Subcutaneous abdominal adipose tissue (tissue), 5 donors: ENCODE measurements at regions not wholly inside any gene's neighbourhood (a gene's known extent, or its start where the extent isn't known, plus 50 kb on each side); places are given as distances from the start of the nearest gene placed in this dataset.

Experiments
- H3K27ac ChIP-seq: one replicate; pipeline ENCODE4 v1.7.0; 2013; ENCODE audit warnings: low read depth, mild to moderate bottlenecking, inconsistent platforms, low read length, moderate library complexity
- H3K27me3 ChIP-seq, 5 donors: one replicate each; pipeline ENCODE4 v1.7.0; 2013; ENCODE audit warnings: low read length in 5 of 5, inconsistent platforms in 1 of 5; ENCODE audit not compliant: control insufficient read depth in 5 of 5, insufficient read depth in 4 of 5
- H3K36me3 ChIP-seq, 5 donors: one replicate each; pipeline ENCODE4 v1.7.0; 2013; ENCODE audit warnings: low read length in 5 of 5; ENCODE audit not compliant: control insufficient read depth in 5 of 5, insufficient read depth in 5 of 5
- H3K4me1 ChIP-seq, 5 donors: one replicate each; pipeline ENCODE4 v1.7.0; 2013; ENCODE audit warnings: low read length in 5 of 5, mild to moderate bottlenecking in 3 of 5, moderate library complexity in 1 of 5; ENCODE audit not compliant: control insufficient read depth in 5 of 5, insufficient read depth in 5 of 5
- H3K4me3 ChIP-seq, 5 donors: one replicate each; pipeline ENCODE4 v1.7.0; 2013; ENCODE audit warnings: low read length in 5 of 5, low read depth in 1 of 5
- H3K9ac ChIP-seq, 5 donors: one replicate each; pipeline ENCODE4 v1.7.0; 2013; ENCODE audit warnings: low read length in 5 of 5, mild to moderate bottlenecking in 4 of 5, moderate library complexity in 3 of 5
- H3K9me3 ChIP-seq, 5 donors: one replicate each; pipeline ENCODE4 v1.7.0; 2013; ENCODE audit warnings: low read length in 5 of 5; ENCODE audit not compliant: control insufficient read depth in 5 of 5
- donor health status: healthy.
- donor health status: healthy.
- donor health status: healthy.
- donor health status: healthy.
- donor health status: healthy.

DNA sequence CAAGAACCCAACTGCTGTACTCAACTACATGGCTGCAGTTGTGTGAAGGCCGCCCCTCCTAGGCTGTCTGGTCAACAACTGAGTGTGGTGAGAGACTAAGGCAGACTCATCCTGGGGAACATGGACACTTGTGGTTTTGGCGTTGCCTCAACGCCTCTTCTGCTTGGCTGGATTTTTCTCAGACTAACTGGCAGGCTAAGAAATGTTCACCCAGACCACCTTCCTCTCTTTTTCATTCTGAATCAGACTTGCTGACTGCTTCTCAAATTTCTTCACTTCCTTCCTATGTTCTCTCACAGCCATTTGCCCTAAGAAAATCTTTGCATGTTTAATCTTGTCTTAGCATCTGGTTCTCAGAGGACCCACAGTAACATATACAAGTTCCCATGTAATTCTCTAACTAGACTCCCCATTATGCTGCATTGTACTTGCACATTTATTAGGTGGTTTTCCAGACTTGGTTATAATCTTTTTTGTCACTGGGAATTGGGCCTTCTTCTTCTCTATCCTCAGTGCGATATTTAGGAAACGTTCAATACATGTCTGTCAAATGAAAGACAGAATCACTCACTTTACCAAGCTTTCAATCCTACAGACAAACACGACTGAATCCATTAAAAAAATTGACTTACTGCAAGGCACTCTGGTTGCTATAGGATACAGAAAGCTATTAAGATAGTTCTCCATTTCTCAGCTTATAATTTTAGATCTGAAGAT lies 327.6 kb downstream of the CCER1 start:
- Histone ChIP-seq H3K4me1 (no peaks in the 10 kb centered on the region), H3K27ac (no peak overlapping the region), H3K9me3 (no peaks in the 10 kb centered on the region), H3K27me3 (no peaks in the 10 kb centered on the region), H3K9ac (no peak overlapping the region), H3K36me3 (no peaks in the 10 kb centered on the region), H3K4me3 (no peak overlapping the region)

DNA sequence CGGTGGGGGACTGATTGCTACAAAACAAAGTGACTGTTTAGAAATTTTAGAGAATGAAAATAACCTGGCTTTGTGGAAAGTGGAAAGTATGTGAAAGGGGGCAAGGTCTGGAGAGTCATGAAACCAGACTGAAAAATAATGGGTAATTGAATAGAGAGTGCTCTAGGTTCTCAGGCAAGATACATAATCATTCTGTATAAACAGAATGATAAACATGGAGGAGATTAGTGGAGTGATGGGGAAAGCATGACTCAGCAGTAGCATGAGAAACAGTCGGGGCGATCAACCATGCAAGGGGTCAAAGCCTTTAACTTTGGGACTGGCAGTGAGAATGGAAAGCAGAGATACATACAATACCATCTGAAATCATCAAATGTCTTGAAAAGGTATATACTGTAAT lies 332.5 kb downstream of the CCER1 start:
- no peaks in the 10 kb centered on the region for H3K9me3 ChIP-seq
- no peaks in the 10 kb centered on the region for H3K36me3 ChIP-seq
- H3K27me3 ChIP-seq = no peaks in the 10 kb centered on the region
- H3K4me1 ChIP-seq = peaks cover 0 to 4% (median 0%) of the 10 kb centered on the region in 5 donors
- H3K9ac ChIP-seq = no peak overlapping the region
- no peak overlapping the region for H3K27ac ChIP-seq
- no peak overlapping the region for H3K4me3 ChIP-seq

DNA sequence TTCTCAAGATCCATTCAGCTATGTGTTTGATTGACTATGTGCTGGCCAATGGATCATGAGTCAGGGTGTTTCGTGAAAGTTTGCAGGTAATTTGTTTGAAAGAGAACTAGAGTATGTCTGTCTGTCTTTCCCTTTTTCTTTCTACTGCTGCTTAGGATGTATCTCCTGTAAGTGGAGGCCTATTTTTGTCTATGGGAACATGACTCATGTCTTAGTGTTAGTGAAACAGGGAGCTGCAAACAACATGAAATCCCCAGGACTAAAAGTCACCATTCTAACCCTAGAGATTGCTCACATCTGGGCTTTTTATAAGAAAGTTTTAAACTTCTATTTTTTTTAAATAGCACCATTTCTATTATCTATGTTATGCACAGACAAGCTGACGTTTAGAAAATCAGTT lies 333.0 kb downstream of the CCER1 start:
- no peaks in the 10 kb centered on the region for H3K9me3 ChIP-seq
- H3K4me3 ChIP-seq = no peak overlapping the region
- no peak overlapping the region for H3K27ac ChIP-seq
- H3K36me3 ChIP-seq = no peaks in the 10 kb centered on the region
- H3K4me1 ChIP-seq = peaks cover 0 to 4% (median 0%) of the 10 kb centered on the region in 5 donors
- H3K27me3 ChIP-seq = no peaks in the 10 kb centered on the region
- H3K9ac ChIP-seq = no peak overlapping the region

DNA sequence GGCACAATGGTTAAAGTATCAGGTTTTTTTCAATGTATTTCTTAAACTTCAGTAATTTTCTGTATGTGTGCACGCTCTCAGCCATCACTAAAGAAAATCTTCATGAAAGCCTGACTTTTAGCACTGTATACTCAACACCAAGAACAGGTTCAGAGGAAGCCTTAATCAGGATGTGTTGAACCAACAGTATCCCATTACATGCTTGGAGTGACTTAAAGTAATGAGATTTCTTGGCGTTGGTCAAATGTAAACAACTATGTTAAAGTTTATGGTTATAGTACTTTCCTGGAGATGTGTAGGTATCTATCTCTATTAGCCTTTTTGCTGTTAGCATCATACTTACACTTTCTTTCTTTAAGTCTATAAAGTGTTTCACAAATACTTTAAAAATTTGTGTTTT lies 335.0 kb downstream of the CCER1 start:
- H3K9ac ChIP-seq = no peak overlapping the region
- no peaks in the 10 kb centered on the region for H3K36me3 ChIP-seq
- no peaks in the 10 kb centered on the region for H3K9me3 ChIP-seq
- H3K4me3 ChIP-seq = no peak overlapping the region
- H3K27me3 ChIP-seq = no peaks in the 10 kb centered on the region
- peaks cover 0 to 4% (median 0%) of the 10 kb centered on the region in 5 donors for H3K4me1 ChIP-seq
- no peak overlapping the region for H3K27ac ChIP-seq

DNA sequence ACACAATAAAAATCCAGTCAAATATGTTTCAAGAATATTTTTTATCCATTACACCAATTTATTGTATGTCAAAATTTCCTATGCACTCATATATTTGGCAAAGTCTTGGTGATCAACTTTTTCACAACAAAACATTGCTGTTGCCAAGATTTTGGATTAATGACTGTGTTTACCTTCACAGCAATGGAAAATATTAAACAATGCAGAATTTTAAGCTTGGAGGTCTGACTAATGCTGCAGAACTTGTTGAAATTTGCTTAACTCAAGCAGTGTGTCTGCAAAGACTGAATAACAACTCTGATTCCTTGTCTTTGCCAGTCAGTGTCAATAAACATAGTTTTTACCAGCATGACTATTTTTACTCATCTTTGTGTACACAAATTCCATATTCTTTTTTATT lies 336.4 kb downstream of the CCER1 start:
- H3K27ac ChIP-seq = no peak overlapping the region
- no peaks in the 10 kb centered on the region for H3K36me3 ChIP-seq
- H3K9ac ChIP-seq = no peak overlapping the region
- H3K9me3 ChIP-seq = no peaks in the 10 kb centered on the region
- H3K4me1 ChIP-seq = peaks cover 0 to 4% (median 0%) of the 10 kb centered on the region in 5 donors
- no peaks in the 10 kb centered on the region for H3K27me3 ChIP-seq
- no peak overlapping the region for H3K4me3 ChIP-seq

DNA sequence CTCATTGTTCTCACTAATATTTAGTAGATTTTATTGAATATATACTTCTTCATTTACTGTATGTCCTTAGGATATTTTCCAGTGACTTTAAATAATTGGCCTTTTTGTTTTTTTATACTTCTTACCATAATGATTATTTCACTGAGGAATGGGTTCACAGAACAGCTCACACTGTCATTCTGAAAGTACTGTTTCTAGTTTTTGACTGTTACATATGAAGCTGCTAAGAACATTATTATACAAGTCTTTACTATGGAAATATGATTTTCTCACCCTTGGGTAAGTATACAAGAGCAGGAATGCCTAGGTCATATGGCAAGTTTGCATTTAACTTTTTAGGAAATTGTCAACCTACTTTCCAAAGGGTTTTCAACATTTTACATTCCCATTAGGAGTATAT lies 343.1 kb downstream of the CCER1 start:
- H3K27ac ChIP-seq = no peak overlapping the region
- no peak overlapping the region for H3K9ac ChIP-seq
- no peaks in the 10 kb centered on the region for H3K36me3 ChIP-seq
- no peak overlapping the region for H3K4me3 ChIP-seq
- no peaks in the 10 kb centered on the region for H3K27me3 ChIP-seq
- no peaks in the 10 kb centered on the region for H3K9me3 ChIP-seq
- no peaks in the 10 kb centered on the region for H3K4me1 ChIP-seq

DNA sequence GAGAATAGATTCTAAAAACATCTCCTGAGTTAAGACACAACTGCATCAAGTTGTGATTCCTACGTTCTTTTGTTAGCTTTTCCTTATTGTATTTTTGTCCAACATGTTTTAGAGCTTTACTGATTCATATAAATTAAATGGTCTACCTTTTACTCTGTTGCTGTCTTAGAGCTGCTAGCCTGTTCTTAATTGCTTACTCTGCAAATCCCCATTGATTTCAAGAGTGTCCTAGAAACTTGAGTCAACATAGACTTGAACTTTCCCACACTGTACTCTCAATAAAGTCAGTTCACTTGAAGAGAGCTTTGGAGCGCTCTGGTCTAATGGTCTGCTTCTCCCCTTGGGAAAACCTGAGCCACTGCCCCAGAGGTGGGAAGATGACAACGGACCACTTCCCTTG lies 343.9 kb downstream of the CCER1 start:
- no peaks in the 10 kb centered on the region for H3K4me1 ChIP-seq
- no peak overlapping the region for H3K27ac ChIP-seq
- H3K9ac ChIP-seq = no peak overlapping the region
- no peaks in the 10 kb centered on the region for H3K9me3 ChIP-seq
- H3K36me3 ChIP-seq = no peaks in the 10 kb centered on the region
- H3K4me3 ChIP-seq = no peak overlapping the region
- no peaks in the 10 kb centered on the region for H3K27me3 ChIP-seq

DNA sequence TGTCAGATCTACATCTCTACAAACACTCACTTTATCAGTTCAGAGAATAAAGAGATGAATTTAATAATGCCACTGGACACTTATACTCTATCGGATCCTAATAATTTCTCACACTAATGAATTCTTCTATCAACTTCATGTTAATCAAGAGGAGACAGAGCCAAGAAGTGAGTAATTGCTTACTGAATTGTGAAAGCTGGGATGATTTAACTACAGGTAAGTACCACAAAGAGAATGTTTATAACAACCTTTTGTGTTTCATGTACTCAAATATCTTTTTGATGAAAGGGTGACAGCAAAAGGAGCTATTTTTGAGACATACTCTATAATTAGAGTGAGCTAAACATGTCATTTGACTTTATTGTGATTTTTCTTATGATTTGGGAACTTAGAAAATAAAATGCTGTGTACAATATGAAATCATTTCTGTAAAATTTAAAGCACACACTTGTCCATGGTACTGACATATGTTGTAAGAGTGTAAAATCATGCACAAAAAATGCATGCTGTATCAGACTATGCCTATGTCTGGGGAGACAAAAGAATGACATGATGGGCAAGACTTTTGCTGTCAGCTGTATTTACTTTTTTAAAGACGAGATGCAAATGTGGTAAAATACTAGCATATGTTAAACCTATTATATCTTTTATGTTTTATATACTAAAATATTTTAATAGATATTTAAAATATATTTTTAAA lies 361.2 kb downstream of the CCER1 start:
- H3K4me1 ChIP-seq = no peaks in the 10 kb centered on the region
- H3K27me3 ChIP-seq = no peaks in the 10 kb centered on the region
- H3K9me3 ChIP-seq = no peaks in the 10 kb centered on the region
- no peak overlapping the region for H3K4me3 ChIP-seq
- H3K9ac ChIP-seq = no peak overlapping the region
- no peak overlapping the region for H3K27ac ChIP-seq
- H3K36me3 ChIP-seq = no peaks in the 10 kb centered on the region

DNA sequence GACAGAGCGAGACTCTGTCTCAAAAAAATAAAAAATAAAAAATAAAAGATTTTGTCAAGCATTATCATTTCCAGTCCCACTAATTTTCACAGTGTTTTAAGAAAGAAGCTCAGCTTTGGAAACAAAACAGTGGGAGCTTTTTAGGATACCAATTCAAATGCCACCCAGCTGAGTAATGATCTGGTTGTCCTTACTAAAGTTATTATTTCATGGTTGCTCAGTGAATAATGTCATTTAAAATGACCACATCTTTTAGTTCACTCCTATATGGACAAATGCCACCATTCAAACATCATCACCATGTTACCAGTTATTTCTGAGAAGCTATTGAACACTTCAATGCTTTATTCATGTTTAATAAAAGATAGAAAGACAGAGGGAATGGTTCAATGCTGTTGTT lies 365.0 kb downstream of the CCER1 start:
- Histone ChIP-seq H3K27ac (no peak overlapping the region), H3K4me3 (no peak overlapping the region), H3K27me3 (no peaks in the 10 kb centered on the region), H3K36me3 (no peaks in the 10 kb centered on the region), H3K9me3 (no peaks in the 10 kb centered on the region), H3K9ac (no peak overlapping the region), H3K4me1 (no peaks in the 10 kb centered on the region)

DNA sequence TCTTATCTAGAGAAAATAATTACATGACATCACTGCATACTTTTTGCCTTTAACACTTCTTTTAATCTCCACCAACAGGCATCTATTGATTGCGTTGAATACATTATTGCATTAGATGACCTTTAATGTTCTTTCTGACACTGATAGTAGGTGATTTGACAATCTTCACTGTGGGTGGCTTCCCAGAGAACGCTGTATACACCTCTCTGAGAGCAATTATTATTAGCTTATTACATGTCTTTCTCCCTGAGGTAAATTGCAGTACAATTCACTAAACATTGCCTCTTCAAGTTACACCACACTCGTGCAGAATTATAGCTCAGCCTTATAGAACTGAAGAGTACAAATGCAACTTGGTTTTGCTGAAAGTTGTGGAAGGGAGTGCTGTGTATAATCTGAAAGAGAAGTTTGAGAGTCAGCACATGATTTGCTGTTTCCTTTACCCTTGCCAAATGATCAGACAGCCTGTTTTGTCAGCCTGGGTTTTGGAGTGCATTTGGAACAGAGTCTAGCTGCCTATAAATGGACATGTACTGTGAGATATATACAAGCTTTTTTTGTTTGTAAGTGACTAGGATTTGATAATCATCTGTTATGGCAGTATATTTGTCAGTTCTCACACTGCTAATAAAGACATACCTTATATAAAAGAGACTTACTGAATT lies 369.2 kb downstream of the CCER1 start:
- Histone ChIP-seq H3K27me3 (no peaks in the 10 kb centered on the region), H3K36me3 (no peaks in the 10 kb centered on the region), H3K9ac (no peak overlapping the region)

More for the DNA sequence above, 369.2 kb downstream of the CCER1 start:
- Histone ChIP-seq H3K9me3 (no peaks in the 10 kb centered on the region), H3K4me3 (no peak overlapping the region), H3K4me1 (no peaks in the 10 kb centered on the region), H3K27ac (no peak overlapping the region)
